Activated CD8-positive, alpha-beta T cell treated with anti-CD3 and anti-CD28 coated beads for 36 hours (primary cell): ENCODE measurements at regions not wholly inside any gene's neighbourhood (a gene's known extent, or its start where the extent isn't known, plus 50 kb on each side); places are given as distances from the start of the nearest gene placed in this dataset.

Experiments used
- ATAC-seq: fragments of 200-7000 bp; cut with Tn5 transposase; one replicate; pipeline ENCODE4 v1.10.0; 2021; ENCODE audit warnings: mild to moderate bottlenecking, moderate library complexity
- CTCF ChIA-PET: fragments of 350-600 bp; sonication (Branson Sonifier 250); formaldehyde crosslinking; loops from one replicate; lab custom pipeline; 2021; ENCODE audit warnings: antibody characterized with exemption; lab: Charles Lee
- POLR2A ChIA-PET: fragments of 350-600 bp; sonication (Branson Sonifier 250); formaldehyde crosslinking; loops from one replicate; lab custom pipeline; 2021; ENCODE audit warnings: antibody characterized with exemption; lab: Charles Lee
- DNase-seq: peaks from one replicate; pipeline ENCODE4 v3.0.0-alpha.2; 2020
- H3K27ac Mint-ChIP-seq: one replicate; pipeline ENCODE4 v1.8.0; 2021; ENCODE audit warnings: mild to moderate bottlenecking, mixed read lengths
- H3K27me3 Mint-ChIP-seq: one replicate; pipeline ENCODE4 v1.8.0; 2021; ENCODE audit warnings: mixed read lengths
- H3K36me3 Mint-ChIP-seq: one replicate; pipeline ENCODE4 v1.8.0; 2021; ENCODE audit warnings: low read depth, mixed read lengths
- H3K4me1 Mint-ChIP-seq: one replicate; pipeline ENCODE4 v1.8.0; 2021; ENCODE audit warnings: low read depth, mixed read lengths
- H3K4me3 Mint-ChIP-seq: one replicate; pipeline ENCODE4 v1.8.0; 2021; ENCODE audit warnings: mild to moderate bottlenecking, moderate library complexity, mixed read lengths
- H3K9me3 Mint-ChIP-seq: one replicate; pipeline ENCODE4 v1.8.0; 2021; ENCODE audit warnings: mixed read lengths
- intact Hi-C: fragments of 100-400 bp; cut with micrococcal nuclease; formaldehyde crosslinking; loops from one replicate; pipeline ENCODE4 v1.10.0; 2022
- TF ChIP-seq, protein P1 (sequence below): fragments of 200-600 bp; IDR thresholded peaks from one replicate; pipeline ENCODE4 v1.8.0; 2022; ENCODE audit warnings: antibody characterized with exemption, mild to moderate bottlenecking

DNA sequence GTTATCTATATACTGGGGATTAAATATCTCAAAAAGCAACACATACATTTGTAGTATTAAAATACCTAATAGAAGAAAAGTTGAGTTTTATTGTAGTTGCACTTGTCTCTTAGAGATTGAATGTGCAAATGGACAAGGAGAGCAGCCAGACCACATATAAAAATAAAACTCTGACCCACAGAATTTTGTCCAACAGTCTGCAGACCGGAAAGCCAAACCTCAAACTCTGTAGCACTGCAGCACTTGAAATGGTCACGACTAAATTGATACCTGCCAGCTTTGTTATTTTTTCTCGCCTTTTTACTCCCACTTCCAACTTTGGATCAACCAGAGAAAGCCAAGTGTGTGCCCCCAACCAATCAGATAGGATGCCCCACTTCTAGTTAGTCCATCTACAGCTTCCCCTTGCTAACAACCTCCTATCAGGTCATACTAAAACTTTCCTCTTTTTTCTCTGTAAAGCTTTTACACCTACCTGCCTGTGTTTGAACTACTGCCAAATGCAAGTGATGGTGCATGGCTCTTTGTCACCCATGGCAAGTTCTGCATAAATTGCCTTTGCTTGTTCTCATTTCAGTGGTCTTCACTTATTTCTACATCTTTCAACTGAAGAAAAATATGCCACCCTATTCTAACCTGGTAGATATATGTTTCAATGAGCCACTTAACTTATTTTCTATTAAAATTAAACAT lies 1250.7 kb upstream of the SPRY2 start:
- ATAC-seq (no peak), DNase-seq (no peak)
- Mint-ChIP-seq H3K4me1 (no peaks in the 10 kb centered on the region), H3K9me3 (peaks cover 2% of the 10 kb centered on the region), H3K36me3 (no peaks in the 10 kb centered on the region), H3K4me3 (no peak overlapping the region), H3K27me3 (no peaks in the 10 kb centered on the region), H3K27ac (no peak overlapping the region)
- ChIA-PET CTCF (no interaction called here), POLR2A (no interaction called here)
- TF ChIP-seq, protein P1, sequence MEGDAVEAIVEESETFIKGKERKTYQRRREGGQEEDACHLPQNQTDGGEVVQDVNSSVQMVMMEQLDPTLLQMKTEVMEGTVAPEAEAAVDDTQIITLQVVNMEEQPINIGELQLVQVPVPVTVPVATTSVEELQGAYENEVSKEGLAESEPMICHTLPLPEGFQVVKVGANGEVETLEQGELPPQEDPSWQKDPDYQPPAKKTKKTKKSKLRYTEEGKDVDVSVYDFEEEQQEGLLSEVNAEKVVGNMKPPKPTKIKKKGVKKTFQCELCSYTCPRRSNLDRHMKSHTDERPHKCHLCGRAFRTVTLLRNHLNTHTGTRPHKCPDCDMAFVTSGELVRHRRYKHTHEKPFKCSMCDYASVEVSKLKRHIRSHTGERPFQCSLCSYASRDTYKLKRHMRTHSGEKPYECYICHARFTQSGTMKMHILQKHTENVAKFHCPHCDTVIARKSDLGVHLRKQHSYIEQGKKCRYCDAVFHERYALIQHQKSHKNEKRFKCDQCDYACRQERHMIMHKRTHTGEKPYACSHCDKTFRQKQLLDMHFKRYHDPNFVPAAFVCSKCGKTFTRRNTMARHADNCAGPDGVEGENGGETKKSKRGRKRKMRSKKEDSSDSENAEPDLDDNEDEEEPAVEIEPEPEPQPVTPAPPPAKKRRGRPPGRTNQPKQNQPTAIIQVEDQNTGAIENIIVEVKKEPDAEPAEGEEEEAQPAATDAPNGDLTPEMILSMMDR = no peak
- intact Hi-C loops = no loop called here

DNA sequence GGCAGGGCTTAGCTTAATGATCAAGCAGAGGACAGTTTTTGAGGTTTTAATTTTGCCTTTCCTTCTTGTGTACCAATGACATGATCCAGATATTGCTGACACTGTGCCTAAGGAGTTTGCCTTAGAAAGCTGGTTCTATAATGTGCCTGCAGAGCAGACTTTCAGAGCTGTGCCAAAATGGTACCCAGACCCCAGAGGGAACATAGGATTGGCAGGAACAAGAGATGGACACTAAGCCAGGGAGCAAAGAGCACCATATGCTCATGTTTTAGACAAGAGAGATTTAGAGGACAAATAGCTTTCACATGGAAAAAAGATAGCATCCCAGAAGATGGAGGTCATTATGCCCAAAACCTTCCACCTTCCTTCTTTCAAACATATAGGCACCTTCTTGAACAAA lies 1241.5 kb upstream of the SPRY2 start:
- POLR2A ChIA-PET = no interaction called here
- H3K36me3 Mint-ChIP-seq = no peaks in the 10 kb centered on the region
- H3K4me3 Mint-ChIP-seq = no peak overlapping the region
- peaks cover 3% of the 10 kb centered on the region for H3K9me3 Mint-ChIP-seq
- intact Hi-C loops = no loop called here
- no peak for ATAC-seq
- CTCF ChIA-PET = no interaction called here
- no peak for DNase-seq
- no peak overlapping the region for H3K27ac Mint-ChIP-seq
- no peaks in the 10 kb centered on the region for H3K27me3 Mint-ChIP-seq
- H3K4me1 Mint-ChIP-seq = no peaks in the 10 kb centered on the region
- TF ChIP-seq, protein P1 = no peak

DNA sequence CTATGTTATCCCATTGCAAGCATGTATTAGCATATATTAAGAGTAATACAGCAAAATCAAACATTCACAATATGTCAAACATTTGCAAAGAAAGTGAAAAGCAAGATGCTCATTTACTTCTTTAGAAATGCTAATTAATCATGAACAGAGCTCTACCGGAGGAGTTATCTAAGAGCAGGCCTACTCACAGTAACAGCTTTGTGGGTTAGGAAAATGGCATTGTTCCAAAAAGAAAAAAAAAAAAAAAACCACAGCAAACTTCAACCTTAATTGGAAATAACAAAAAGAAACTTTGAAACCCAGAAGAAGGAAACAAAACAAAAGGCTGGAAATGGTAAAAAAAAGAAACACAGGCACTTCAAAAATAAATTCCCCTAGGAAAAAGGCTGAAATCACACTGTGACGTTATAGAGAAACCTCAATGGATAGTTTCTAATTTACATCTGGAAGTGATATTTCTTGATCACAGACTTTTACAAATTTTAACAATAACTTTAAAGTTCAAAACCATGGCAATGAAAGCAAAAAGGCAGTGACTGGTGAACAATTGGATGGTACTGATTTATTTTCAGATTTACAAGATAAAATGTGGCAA lies 1236.8 kb upstream of the SPRY2 start:
- Mint-ChIP-seq H3K27ac (no peak overlapping the region), H3K9me3 (no peaks in the 10 kb centered on the region), H3K27me3 (no peaks in the 10 kb centered on the region), H3K4me3 (no peak overlapping the region), H3K4me1 (no peaks in the 10 kb centered on the region), H3K36me3 (no peaks in the 10 kb centered on the region)
- CTCF ChIA-PET = no interaction called here
- ATAC-seq (no peak), DNase-seq (no peak)
- POLR2A ChIA-PET = no interaction called here
- TF ChIP-seq, protein P1 = no peak
- intact Hi-C loops = no loop called here

DNA sequence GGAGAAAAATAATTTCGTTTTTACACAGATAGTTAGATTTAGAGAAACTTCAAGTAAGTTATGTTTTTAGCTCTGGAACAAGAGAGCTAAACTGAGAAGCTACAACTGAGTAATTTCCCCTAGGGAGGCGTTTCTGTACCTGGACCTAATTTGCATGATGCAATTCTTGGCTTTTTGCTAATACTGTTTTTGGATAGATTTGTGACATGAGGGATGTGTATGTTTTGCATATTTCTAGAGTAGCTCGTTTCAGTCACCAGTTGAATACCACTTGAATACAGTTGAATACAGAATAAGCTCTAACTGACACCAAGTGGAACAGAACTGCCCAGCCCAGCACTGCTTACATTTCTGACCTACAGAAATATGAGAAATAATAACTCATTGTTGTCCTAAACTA lies 1227.9 kb upstream of the SPRY2 start:
- H3K4me1 Mint-ChIP-seq = no peaks in the 10 kb centered on the region
- intact Hi-C loops = no loop called here
- no peak overlapping the region for H3K4me3 Mint-ChIP-seq
- no peak for DNase-seq
- CTCF ChIA-PET = no interaction called here
- no peak for ATAC-seq
- no peak overlapping the region for H3K27ac Mint-ChIP-seq
- POLR2A ChIA-PET = no interaction called here
- TF ChIP-seq, protein P1 = no peak
- no peaks in the 10 kb centered on the region for H3K36me3 Mint-ChIP-seq
- no peaks in the 10 kb centered on the region for H3K27me3 Mint-ChIP-seq
- H3K9me3 Mint-ChIP-seq = peaks cover 6% of the 10 kb centered on the region

DNA sequence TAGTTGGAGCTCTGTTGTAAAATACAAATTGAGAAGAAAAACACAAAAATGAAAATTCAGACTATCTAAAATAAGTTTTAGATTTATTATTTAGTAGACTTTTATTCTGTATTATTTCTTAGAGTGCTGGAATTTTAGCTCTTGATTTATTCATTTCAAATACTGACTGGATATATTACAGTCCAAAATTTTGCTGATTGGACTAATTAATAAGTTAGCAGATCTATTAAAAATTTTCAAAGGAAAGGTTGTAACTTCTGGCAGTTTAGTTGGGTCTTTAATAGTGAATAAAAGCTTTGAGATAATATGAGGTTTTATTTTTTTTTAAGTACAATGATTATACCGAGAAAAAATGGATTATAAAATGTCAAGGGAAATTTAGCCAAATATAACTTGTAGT lies 1224.9 kb upstream of the SPRY2 start:
- H3K4me3 Mint-ChIP-seq = no peak overlapping the region
- ChIA-PET POLR2A (no interaction called here), CTCF (no interaction called here)
- no peaks in the 10 kb centered on the region for H3K27me3 Mint-ChIP-seq
- no peak for DNase-seq
- no peak for ATAC-seq
- H3K9me3 Mint-ChIP-seq = peaks cover 6% of the 10 kb centered on the region
- H3K36me3 Mint-ChIP-seq = no peaks in the 10 kb centered on the region
- no peaks in the 10 kb centered on the region for H3K4me1 Mint-ChIP-seq
- intact Hi-C loops = no loop called here
- TF ChIP-seq, protein P1 = no peak
- no peak overlapping the region for H3K27ac Mint-ChIP-seq
